ENCODE measurements at regions not wholly inside any gene's neighbourhood (a gene's known extent, or its start where the extent isn't known, plus 50 kb on each side); places are given as distances from the start of the nearest gene placed in this dataset.

DNA sequence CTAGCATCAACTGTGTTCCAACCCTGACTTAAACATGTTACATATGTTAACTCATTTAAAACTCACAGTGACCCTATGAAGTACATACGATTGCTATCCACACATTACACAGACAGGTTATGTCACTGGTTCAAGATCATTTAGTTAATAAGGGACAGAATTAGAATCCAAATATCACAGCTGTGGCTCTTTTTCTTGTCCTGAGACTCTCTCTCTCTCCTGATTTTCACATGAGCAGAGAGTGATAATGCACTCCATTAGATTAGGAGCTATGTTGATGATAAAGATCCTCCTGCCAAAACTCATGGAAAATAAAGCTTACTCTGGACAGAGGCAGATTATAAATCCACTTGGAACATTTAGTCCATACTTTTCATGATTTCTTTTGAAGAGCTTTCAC lies 408.3 kb downstream of the PPARGC1A start:
- DNase-seq = no peak
- H3K4me3 ChIP-seq (ENCODE audit: low read depth in 1 of 2, low read length in 2 of 2) = no peak overlapping the region
- no peaks in the 10 kb centered on the region for H4K20me1 ChIP-seq (ENCODE audit: insufficient read depth, low read length)
- TF ChIP-seq CTCF (IDR thresholded peaks at IDR 0.05; ENCODE audit: borderline replicate concordance, extremely low read depth, low read length, poor library complexity, severe bottlenecking) (no peak), EZH2 (IDR thresholded peaks at IDR 0.05; ENCODE audit: borderline replicate concordance, low read depth, low read length, severe bottlenecking) (no peak)
- no peak overlapping the region for H3K9ac ChIP-seq (ENCODE audit: low read depth, low read length)
- no peaks in the 10 kb centered on the region for H3K79me2 ChIP-seq (ENCODE audit: insufficient read depth, low read length)
- H3K36me3 ChIP-seq (ENCODE audit: insufficient read depth, low read length) = no peaks in the 10 kb centered on the region
- no peak overlapping the region for H3K27ac ChIP-seq (ENCODE audit: low read length)
- no peaks in the 10 kb centered on the region for H3K27me3 ChIP-seq (ENCODE audit: insufficient read depth, low read length, poor library complexity)
- H3K4me2 ChIP-seq (ENCODE audit: insufficient read depth, low read length) = no peak overlapping the region
- no peak overlapping the region for H2AFZ ChIP-seq (ENCODE audit: low read depth, low read length)
- H3K4me1 ChIP-seq (ENCODE audit: insufficient read depth, low read length) = no peaks in the 10 kb centered on the region
- ATAC-seq (ENCODE audit: insufficient read depth, low read depth) = no peak
- H3K9me3 ChIP-seq (ENCODE audit: insufficient read depth, low read length, severe bottlenecking) = no peaks in the 10 kb centered on the region

- H4K20me1 ChIP-seq (ENCODE audit: insufficient read depth, low read length) = no peaks in the 10 kb centered on the region
- ATAC-seq (ENCODE audit: insufficient read depth, low read depth) (no peak), DNase-seq (no peak)
- no peaks in the 10 kb centered on the region for H3K4me1 ChIP-seq (ENCODE audit: insufficient read depth, low read length)
- H3K9me3 ChIP-seq (ENCODE audit: insufficient read depth, low read length, severe bottlenecking) = no peaks in the 10 kb centered on the region
- TF ChIP-seq CTCF (IDR thresholded peaks at IDR 0.05; ENCODE audit: borderline replicate concordance, extremely low read depth, low read length, poor library complexity, severe bottlenecking) = no peak
- no peak for TF ChIP-seq EZH2 (IDR thresholded peaks at IDR 0.05; ENCODE audit: borderline replicate concordance, low read depth, low read length, severe bottlenecking)
- no peak overlapping the region for H2AFZ ChIP-seq (ENCODE audit: low read depth, low read length)
- H3K4me2 ChIP-seq (ENCODE audit: insufficient read depth, low read length) = no peak overlapping the region
- H3K79me2 ChIP-seq (ENCODE audit: insufficient read depth, low read length) = no peaks in the 10 kb centered on the region
- no peaks in the 10 kb centered on the region for H3K27me3 ChIP-seq (ENCODE audit: insufficient read depth, low read length, poor library complexity)
- H3K27ac ChIP-seq (ENCODE audit: low read length) = no peak overlapping the region
- H3K4me3 ChIP-seq (ENCODE audit: low read depth in 1 of 2, low read length in 2 of 2) = no peak overlapping the region
- no peaks in the 10 kb centered on the region for H3K36me3 ChIP-seq (ENCODE audit: insufficient read depth, low read length)
- no peak overlapping the region for H3K9ac ChIP-seq (ENCODE audit: low read depth, low read length)
These were observed 411.9 kb downstream of the PPARGC1A start for GRCh38 chr4:23477905-23478304.

DNA sequence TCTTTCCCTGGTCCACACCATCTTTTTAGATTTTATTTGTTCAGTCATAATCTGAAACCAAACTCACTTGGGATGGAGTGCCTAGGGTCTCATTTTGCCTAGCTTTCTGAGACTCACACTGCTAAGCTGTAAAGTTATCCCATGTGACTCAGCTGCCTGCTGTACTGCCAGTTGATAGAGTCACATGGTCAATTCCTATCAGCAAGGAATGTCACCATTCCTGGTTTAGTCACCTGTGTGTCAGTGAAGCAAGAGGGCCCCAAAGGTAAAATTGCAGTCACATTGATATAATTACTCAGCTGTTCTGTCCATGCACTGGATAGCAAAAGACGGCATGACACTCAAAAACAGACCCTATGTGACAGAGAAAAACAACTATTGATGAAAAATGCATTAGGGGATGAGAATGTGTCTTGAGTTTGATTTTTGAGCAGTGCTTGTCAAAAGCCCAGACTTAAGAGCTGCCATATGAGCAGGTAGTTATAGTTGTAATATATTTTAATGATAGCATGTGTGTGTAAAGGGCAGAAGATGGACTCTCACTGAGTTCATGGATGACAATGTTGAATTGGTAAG lies 413.2 kb downstream of the PPARGC1A start:
- no peak for DNase-seq

More for the DNA sequence above, 413.2 kb downstream of the PPARGC1A start:
- TF ChIP-seq CTCF (IDR thresholded peaks at IDR 0.05; ENCODE audit: borderline replicate concordance, extremely low read depth, low read length, poor library complexity, severe bottlenecking) (no peak), EZH2 (IDR thresholded peaks at IDR 0.05; ENCODE audit: borderline replicate concordance, low read depth, low read length, severe bottlenecking) (no peak)
- H3K27me3 ChIP-seq (ENCODE audit: insufficient read depth, low read length, poor library complexity) = no peaks in the 10 kb centered on the region
- no peak overlapping the region for H2AFZ ChIP-seq (ENCODE audit: low read depth, low read length)
- H3K36me3 ChIP-seq (ENCODE audit: insufficient read depth, low read length) = no peaks in the 10 kb centered on the region
- H3K4me1 ChIP-seq (ENCODE audit: insufficient read depth, low read length) = no peaks in the 10 kb centered on the region
- ATAC-seq (ENCODE audit: insufficient read depth, low read depth) = no peak
- peaks cover 3% of the 10 kb centered on the region for H3K9me3 ChIP-seq (ENCODE audit: insufficient read depth, low read length, severe bottlenecking)
- H4K20me1 ChIP-seq (ENCODE audit: insufficient read depth, low read length) = no peaks in the 10 kb centered on the region
- H3K9ac ChIP-seq (ENCODE audit: low read depth, low read length) = no peak overlapping the region
- H3K4me2 ChIP-seq (ENCODE audit: insufficient read depth, low read length) = no peak overlapping the region
- H3K4me3 ChIP-seq (ENCODE audit: low read depth in 1 of 2, low read length in 2 of 2) = no peak overlapping the region
- H3K27ac ChIP-seq (ENCODE audit: low read length) = no peak overlapping the region
- H3K79me2 ChIP-seq (ENCODE audit: insufficient read depth, low read length) = no peaks in the 10 kb centered on the region

Data from DND-41 (cell line).